SK-N-MC (cell line): ENCODE measurements at regions not wholly inside any gene's neighbourhood (a gene's known extent, or its start where the extent isn't known, plus 50 kb on each side); places are given as distances from the start of the nearest gene placed in this dataset.

Experiments used
- DNase-seq: peaks from one replicate; pipeline ENCODE4 v3.0.0-alpha.2; 2011; ENCODE audit warnings: low read depth, low spot score
- H3K27ac ChIP-seq: fragments of 200-600 bp; sonication (generic); 2 replicates; pipeline ENCODE4 v1.5.1; 2016; ENCODE audit warnings: mixed run types
- H3K36me3 ChIP-seq: fragments of 200-600 bp; sonication (generic); 2 replicates; pipeline ENCODE4 v1.6.1; 2017; ENCODE audit warnings: antibody characterized with exemption, low read length, mixed read lengths; ENCODE audit not compliant: insufficient read depth
- H3K4me3 ChIP-seq: fragments of 200-600 bp; sonication (generic); 2 replicates; pipeline ENCODE4 v1.5.1; 2016
- H3K9ac ChIP-seq: fragments of 200-600 bp; sonication (generic); 2 replicates; pipeline ENCODE4 v1.8.0; 2017; ENCODE audit warnings: mixed run types, mixed read lengths; ENCODE audit not compliant: insufficient read length
- H3K9me3 ChIP-seq: fragments of 200-600 bp; sonication (generic); 2 replicates; pipeline ENCODE4 v1.6.1; 2017; ENCODE audit warnings: low read depth, mild to moderate bottlenecking, antibody characterized with exemption, low read length, moderate library complexity, mixed read lengths
- EZH2 ChIP-seq: fragments of 200-600 bp; sonication (generic); IDR thresholded peaks from one replicate; pipeline ENCODE4 v1.6.1; 2017; ENCODE audit warnings: antibody characterized with exemption
- FOXP2 ChIP-seq: optimal IDR thresholded peaks from 2 replicates; pipeline ENCODE3; 2011; ENCODE audit warnings: mild to moderate bottlenecking, moderate library complexity; ENCODE audit not compliant: insufficient read depth; ENCODE audit errors: extremely low read length, control extremely low read depth
- POLR2AphosphoS5 ChIP-seq: IDR thresholded peaks from 2 replicates; pipeline ENCODE4 v1.6.1; 2012; ENCODE audit warnings: mild to moderate bottlenecking, low read depth, low read length, borderline replicate concordance

DNA sequence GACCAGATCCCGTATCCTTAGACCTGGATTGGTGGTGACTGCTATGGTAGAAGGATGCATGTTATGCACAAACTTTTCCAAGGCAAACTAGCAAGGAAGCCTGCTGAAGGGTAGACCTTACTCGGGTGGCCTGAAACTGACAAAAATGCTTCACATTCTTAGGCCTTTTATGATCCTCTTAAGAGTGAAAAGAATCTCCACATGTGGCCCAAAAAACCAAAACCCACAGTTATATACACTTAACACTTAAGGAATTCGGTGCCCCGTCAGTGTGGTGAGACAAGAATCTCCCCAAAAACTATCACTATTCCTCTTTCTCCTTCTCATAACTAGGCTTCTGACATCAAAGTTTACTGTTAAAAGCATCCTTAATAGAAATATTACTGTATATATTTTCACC lies 130.1 kb upstream of the SOX2 start:
- DNase-seq: no peak
- Histone ChIP-seq H3K4me3 (no peak overlapping the region), H3K9me3 (no peaks in the 10 kb centered on the region), H3K36me3 (no peaks in the 10 kb centered on the region), H3K9ac (no peak overlapping the region), H3K27ac (no peak overlapping the region)
- no peak for TF ChIP-seq POLR2AphosphoS5
- TF ChIP-seq EZH2: no peak
- TF ChIP-seq FOXP2: no peak

DNA sequence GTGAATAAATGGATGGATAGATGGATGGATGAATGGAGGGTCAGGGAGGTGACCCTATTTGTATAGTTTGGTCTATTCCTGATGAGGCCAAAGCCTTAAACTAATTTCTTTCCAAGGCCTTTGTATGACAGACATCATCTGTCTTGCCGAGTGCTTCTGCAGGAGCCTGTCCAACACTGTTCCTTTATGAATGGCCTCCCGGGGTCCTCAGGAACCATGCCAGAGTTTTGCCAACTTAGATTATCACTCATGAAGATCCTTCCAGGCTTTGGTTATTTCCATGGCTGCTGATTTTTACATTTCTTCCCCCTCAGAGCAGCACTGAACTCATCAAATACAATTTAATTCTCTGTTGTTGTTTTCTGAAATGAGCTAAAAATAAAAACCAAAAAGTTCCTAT lies 133.0 kb upstream of the SOX2 start:
- Histone ChIP-seq H3K36me3 (no peaks in the 10 kb centered on the region), H3K9ac (no peak overlapping the region), H3K9me3 (no peaks in the 10 kb centered on the region), H3K27ac (no peak overlapping the region), H3K4me3 (no peak overlapping the region)
- TF ChIP-seq EZH2: no peak
- TF ChIP-seq POLR2AphosphoS5: no peak
- TF ChIP-seq FOXP2: no peak
- no peak for DNase-seq

DNA sequence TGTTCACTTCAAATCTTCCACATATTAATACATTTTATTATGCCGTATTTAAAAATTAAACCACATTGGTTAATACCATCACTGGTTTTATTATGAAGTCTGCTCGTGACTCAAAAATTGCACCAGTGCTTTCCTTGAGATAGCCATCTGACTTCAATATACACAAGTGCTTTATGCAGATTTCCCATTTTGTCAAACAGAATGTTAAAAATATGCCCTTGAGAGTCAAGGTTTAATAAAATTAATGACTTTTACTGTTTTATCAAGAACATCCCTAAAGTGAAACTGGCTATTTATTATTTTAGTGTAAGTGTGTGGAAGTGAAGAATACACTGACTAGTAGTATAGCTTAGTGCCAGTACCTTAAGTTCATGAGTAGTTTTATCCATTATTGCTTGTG lies 139.3 kb upstream of the SOX2 start:
- Histone ChIP-seq H3K4me3 (no peak overlapping the region), H3K27ac (no peak overlapping the region), H3K36me3 (no peaks in the 10 kb centered on the region), H3K9me3 (no peaks in the 10 kb centered on the region), H3K9ac (no peak overlapping the region)
- TF ChIP-seq EZH2: no peak
- TF ChIP-seq FOXP2: no peak
- TF ChIP-seq POLR2AphosphoS5: no peak
- DNase-seq: no peak

DNA sequence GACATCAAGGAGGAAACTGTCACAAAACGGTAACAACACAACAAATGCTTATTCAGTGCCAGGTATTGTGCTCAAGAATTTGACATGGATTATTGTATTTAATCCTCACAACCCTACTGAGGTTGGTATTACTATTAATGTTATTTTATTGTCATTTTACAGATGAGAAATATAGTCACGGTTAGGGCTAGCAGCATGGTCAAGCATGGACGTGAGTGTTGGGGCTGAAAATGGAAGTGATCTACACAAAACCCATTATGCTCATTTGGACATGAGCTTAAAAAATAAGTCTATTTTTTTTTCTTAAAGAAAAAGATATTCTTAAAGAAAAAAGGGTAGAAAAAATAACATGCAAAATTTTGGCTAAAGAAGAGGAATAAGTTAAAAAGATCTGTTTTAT lies 141.3 kb upstream of the SOX2 start:
- TF ChIP-seq EZH2 (no peak), FOXP2 (no peak), POLR2AphosphoS5 (no peak)
- no peaks in the 10 kb centered on the region for H3K36me3 ChIP-seq
- no peaks in the 10 kb centered on the region for H3K9me3 ChIP-seq
- no peak overlapping the region for H3K27ac ChIP-seq
- no peak overlapping the region for H3K4me3 ChIP-seq
- DNase-seq: no peak
- H3K9ac ChIP-seq: no peak overlapping the region

DNA sequence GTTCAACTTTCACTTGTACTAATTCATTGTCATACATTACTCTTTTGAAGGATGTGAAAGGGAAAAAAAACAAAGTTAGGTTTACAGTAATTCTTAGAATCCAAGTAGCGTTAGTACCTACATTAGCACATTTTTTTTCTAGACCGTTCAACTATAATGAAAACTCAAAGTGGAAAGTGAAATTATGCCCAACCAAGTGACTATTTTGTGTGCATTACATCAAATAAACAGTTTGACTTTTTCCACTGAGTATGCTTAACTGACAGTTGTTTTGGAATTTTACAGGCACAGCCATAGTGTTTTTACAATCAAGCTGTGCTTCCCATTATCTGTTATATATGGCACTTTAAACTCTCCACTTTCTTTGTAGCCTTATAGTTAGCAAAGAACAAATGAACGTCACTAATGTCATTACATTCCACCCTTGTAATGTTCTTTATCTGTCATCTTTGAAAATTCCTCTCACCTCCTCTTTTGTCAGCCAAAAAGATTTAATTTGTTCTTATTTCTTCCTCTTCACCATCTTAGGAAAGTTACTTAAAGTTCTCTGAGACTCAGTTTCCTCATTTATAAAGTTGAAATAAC lies 142.3 kb upstream of the SOX2 start:
- Histone ChIP-seq H3K27ac (no peak overlapping the region), H3K4me3 (no peak overlapping the region), H3K9ac (no peak overlapping the region), H3K36me3 (no peaks in the 10 kb centered on the region), H3K9me3 (no peaks in the 10 kb centered on the region)
- no peak for TF ChIP-seq FOXP2
- no peak for TF ChIP-seq POLR2AphosphoS5
- no peak for TF ChIP-seq EZH2
- no peak for DNase-seq

DNA sequence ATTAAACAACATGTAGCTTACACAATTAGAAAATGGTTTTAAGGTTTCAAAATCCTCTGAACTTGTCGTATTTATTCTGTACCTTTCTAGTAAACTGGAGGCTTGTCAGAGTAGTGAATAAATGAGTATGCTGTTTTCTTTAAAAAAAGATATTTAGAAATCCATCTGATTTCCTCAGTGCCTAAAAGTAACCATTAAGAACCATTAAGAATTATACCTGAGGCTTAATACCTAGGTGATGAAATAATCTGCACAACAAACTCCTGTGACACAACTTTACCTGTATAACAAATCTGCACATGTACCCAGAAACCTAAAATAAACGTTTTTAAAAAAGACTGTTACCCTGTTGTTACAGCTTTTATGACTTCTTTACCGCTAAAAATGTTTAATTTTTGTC lies 143.0 kb upstream of the SOX2 start:
- no peaks in the 10 kb centered on the region for H3K36me3 ChIP-seq
- no peak for TF ChIP-seq EZH2
- TF ChIP-seq POLR2AphosphoS5: no peak
- H3K9me3 ChIP-seq: no peaks in the 10 kb centered on the region
- H3K9ac ChIP-seq: no peak overlapping the region
- no peak for DNase-seq
- H3K27ac ChIP-seq: no peak overlapping the region
- H3K4me3 ChIP-seq: no peak overlapping the region

DNA sequence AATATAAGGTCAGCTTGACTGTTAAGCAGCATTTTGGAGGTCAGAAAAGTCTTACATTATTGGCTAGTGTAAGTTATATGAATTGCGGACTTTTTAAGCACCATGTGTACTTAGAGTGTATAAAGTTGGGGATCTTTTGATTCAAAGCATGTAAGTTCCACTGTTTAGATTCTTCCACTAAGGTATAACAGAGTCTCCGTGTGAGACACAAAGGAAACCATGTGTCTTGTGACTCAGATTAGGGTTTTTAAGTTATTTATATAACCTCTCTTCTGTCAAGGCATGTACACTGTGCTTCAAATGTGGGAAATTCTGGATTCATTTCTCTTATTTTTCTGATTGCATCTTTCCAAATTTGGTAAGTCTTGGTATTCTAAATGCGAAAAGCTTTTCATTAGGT lies 143.5 kb upstream of the SOX2 start:
- Histone ChIP-seq H3K36me3 (no peaks in the 10 kb centered on the region), H3K27ac (no peak overlapping the region), H3K4me3 (no peak overlapping the region), H3K9ac (no peak overlapping the region), H3K9me3 (no peaks in the 10 kb centered on the region)
- TF ChIP-seq POLR2AphosphoS5 (no peak), EZH2 (no peak), FOXP2 (no peak)
- DNase-seq: no peak

DNA sequence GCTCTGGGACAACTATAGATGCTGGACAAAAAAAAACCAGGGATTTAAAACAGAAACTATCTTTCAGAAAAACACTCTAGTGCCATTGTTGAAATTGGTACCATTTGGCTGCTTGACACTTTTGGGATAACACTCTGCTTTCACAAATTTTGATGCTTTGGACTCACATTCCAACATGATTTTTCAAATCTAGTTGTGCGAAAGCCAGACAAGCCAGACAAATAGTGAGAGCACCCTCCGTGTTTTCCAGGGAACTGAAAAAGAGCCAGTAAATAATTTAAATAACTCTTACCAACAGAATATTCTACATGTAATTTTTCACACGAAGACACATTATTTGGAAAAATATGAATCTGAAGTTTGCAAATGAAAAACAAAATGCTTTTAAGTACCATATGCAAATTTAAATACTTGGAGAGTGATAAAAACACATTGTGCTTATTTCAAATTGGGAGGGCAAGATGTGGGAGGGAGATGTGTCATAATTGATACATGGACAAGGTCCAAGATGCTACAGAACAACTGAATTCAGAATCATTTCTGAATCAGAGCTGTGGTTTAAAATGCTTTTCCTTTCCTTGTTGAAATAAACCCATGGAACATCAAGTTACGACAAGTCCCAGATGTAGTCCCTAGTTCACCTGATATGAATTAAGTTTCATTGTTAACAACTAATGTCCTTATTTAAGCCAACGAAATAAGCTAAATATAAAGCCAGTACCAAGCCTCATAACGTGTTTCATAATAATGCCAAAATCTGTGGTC lies 144.2 kb upstream of the SOX2 start:
- Histone ChIP-seq H3K36me3 (no peaks in the 10 kb centered on the region), H3K9ac (no peak overlapping the region), H3K27ac (no peak overlapping the region), H3K4me3 (no peak overlapping the region), H3K9me3 (no peaks in the 10 kb centered on the region)
- no peak for DNase-seq
- TF ChIP-seq FOXP2: no peak
- TF ChIP-seq EZH2: no peak
- TF ChIP-seq POLR2AphosphoS5: no peak

DNA sequence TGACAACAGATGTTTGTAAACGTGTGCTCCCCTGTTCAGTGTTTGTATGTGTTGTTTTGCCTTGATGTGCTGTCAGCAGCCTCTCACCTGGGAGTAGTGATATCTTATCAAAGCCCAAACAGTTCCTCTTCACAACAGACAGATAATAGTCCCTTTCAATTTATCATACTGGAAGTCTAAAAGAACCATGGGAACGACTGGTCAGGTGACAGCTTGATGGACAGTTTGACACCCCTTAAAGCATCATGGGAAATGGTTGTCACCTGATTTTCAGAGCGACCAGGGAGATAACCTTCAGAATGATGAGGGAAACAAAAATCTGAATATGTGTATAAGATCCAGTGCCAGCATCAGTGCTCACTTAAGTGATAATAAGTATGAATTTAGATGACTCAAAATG lies 146.3 kb upstream of the SOX2 start:
- H3K27ac ChIP-seq: no peak overlapping the region
- no peaks in the 10 kb centered on the region for H3K9me3 ChIP-seq
- H3K4me3 ChIP-seq: no peak overlapping the region
- no peaks in the 10 kb centered on the region for H3K36me3 ChIP-seq
- no peak for TF ChIP-seq FOXP2
- no peak for TF ChIP-seq POLR2AphosphoS5
- no peak for TF ChIP-seq EZH2
- DNase-seq: no peak
- no peak overlapping the region for H3K9ac ChIP-seq
